GM18520 (cell line): ENCODE measurements at regions not wholly inside any gene's neighbourhood (a gene's known extent, or its start where the extent isn't known, plus 50 kb on each side); places are given as distances from the start of the nearest gene placed in this dataset.

Experiments
- ATAC-seq: cut with Tn5 transposase; IDR thresholded peaks from one replicate; pipeline ENCODE4 v1.9.1; 2021; ENCODE audit not compliant: unreplicated experiment

DNA sequence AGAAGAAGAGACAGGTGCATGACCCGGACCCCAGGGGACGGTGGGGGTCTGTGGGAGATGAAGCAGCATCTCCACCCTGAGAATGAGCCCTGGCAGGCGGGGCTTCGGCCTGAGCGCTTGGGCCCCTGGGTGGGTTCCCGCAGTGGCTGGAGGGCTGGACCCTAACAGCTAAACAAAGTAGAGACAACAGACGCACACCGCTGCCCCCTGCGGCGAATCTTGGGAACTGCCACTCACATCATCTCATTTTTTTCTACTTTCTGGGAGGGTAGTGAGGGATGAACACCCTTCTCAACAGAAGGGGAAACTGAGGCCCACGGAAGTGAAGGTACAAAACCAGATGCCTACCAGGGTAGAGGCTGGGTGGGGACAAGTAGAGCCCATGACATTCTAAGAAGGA lies 104.7 kb downstream of the RFLNA start:
- no peak for ATAC-seq

DNA sequence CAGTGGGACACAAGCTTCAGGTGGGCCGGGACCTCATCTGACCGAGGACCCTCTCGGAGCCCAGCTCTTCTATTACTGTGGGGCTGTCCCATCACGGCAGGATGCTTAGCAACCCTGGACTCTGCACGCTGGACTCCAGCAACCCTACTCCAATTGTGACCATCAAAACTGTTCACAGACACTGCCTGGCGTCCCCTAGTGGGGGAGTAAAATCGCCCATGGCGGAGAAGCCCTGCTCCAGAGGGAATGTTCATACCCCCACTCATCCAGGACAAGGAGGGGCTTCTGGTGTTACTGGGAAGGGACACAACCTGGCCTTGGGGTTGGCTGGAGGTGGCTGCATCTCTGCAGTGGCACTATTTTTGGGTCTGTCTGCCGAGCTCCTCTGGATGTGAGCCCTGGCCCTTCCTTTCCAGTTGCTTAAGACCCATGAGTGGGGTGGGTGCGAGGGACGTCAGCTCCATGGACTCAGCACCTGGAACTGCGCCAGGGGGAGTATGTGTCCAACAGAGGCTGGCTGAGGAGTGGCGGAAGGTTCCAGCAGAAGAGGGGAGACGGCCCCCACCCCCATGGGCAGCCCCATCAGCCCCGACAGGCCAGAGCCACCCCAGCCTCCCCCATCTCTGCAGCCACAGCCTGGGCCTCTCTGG lies 103.8 kb downstream of the RFLNA start:
- ATAC-seq, result no peak

DNA sequence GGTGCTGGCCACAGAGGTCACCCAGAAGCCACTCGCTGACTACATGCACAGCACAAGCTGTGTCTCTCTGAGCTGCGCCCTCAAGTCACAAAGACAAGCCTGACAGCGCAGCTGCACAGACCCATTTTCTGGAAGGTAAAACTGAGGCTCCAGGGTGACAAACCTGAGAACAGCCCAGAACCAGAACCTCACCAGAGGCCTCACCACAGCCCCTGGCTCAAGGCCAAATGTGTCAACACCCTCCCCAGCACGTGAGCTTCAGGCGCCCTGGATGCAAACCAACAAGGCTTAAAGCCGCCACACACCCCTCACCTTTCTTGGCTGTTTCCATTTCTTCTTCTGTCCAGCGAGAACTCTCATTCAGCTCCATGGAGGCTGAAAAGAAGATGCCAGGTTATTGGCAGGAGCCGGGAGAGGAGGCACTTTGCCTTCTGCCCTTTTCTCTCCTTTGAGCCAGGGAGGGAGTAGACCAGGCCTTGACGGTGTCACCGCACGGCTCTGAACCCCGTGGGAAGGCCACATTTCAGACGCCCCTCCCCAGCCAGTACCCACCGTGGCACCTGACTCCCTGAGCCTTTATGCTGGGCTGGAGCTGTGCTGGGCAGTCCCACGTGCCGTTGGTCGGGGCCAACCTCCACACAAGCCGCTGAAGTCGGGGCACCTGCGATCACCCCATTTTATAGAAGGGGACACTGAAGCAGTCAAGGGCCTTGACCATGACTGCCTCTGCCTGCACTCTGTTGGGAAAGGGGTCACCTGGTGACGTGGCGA lies 103.1 kb downstream of the RFLNA start:
- ATAC-seq, result no peak

DNA sequence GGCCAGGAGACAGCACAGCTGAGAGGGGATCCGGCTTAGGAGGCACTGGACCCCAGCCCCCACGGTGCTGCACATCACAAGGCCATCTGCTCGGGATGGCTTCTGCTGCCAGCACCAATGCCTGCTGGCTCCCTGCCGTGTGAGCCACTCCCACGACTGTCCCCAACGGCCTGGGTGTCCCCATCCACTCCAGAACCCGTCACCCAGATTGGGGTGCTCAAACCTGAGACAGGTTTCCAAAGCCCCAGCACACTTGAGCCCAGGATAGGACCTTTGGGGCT lies 102.4 kb downstream of the RFLNA start:
- no peak for ATAC-seq

DNA sequence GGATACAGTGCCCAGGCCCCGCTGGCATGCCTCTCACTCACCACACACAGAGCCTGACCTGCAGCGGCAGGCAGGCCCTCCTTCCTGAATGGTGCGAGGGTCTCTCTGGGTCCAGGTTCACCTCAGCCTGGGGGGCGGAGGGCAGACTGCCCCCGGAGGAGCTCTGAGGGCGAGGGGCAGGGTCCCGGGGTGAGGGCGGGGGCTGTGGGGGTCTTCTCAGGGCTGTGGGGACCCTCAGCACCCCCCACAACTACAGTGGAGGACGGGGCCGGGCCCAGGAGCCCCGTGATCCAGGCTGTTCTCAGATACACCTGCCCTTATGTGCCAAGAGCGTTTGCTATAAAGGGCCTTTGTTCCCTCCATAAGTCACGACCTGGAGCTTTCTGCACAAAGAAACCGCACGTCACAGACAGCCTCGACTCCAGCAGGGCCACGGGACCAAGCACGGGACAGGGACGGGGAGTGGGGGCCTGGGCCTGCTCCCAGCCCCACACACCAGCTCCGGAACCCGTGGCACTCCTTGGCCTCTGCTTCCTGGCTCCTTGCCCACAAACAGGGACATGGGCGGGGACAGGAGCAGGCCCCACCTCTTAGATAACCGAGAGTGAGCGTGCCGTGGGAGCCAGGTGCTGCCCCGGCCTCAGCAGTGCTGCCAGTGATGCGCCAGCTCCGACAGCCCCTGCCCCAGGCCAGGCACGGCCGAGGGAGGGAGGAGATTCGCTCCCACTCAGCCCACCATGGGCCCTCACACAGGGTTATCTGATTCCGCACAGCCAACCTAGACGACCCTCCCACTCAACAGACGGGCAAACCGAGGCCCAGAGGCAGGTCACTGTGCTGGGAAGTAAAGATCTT lies 101.9 kb downstream of the RFLNA start:
- ATAC-seq, result no peak

DNA sequence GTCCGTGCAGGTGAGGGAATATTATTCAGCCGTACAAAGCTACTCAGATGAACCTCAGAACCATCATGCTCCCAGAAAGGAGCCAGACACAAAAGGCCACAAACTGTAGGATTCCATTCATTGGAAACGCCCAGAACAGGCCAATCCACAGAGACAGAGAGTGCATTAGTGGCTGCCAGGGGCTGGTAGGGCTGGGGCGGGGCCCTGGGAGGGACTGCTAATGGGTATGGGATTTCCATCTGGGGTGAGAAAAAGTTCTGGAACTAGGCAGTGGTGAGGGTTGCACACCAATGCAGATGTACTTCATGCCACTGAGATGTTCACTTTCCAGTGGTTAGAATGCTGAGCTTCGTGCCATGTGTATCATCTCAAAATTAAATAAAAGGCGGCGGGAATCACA lies 101.1 kb downstream of the RFLNA start:
- no peak for ATAC-seq

DNA sequence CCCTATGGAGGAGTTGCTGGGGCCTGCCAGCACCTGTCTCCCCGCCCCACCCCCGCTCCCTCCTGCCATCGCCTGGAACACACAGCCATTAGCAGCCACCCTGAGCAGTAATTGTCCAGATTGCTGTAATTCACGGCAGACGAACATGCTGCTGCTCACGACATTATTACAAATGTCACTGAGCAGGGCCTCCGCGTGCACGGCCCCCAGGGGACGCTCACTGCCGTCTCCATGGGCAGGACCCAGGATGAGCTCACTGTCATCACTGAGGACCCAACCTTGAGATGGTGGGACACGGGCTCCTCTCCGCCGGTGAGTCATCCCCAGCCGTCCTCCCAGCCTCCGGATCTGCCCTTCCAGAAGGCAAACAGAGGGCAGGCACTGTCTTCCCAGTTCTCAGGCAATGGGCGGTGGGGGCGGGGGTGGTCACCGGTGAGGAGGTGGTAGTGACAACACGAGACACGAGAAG lies 100.4 kb downstream of the RFLNA start:
- ATAC-seq, result no peak

DNA sequence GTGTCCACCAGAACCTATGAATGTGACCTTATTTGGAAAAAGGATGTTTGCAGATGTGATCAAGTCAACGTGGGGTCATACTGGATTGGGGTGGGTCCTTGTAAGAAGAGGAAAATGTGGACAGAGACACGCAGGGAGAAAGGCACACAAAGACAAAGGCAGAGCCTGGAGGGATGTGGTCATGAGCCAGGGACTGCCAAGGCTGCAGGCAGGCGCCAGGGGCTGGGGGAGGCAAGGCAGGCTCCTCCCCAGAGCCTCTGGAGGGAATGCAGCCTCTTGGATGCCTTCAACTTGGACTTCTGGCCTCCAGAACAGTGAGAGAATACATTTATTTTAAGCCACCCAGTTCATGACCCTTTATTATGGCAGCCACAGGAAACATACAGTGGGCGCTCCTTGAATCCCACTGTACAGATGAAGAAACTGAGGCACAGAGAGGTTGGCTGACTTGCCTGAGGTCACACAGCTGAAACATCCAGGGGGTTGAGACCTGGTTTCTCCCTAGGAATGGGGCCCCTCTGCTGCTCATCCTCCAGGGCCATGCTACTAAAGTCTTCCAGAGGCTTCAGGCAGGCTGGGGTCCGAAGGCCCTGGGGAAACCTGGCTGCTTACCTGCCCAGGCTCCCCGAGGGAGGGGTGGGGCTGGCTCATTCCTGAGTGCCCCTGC lies 99.7 kb downstream of the RFLNA start:
- no peak for ATAC-seq

DNA sequence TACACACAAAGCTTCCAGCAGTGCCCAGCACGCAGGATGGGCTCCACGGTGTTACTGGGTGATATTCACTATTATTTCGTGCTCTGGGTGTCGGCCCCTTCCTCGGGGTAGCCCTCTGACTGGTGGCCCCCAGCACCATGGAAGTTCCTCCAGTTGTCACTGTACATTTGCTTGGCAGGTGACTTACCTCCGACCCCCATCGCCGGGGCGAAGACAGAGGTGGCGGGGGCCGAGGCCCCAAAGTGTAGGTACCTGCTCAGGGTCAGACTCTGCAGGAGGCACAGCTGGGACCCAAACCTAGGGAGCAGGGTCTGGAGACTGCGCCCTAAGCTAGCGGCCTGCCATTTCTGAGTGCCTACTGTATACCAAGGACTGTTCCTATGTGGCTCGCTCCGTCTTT lies 98.9 kb downstream of the RFLNA start:
- no peak for ATAC-seq

DNA sequence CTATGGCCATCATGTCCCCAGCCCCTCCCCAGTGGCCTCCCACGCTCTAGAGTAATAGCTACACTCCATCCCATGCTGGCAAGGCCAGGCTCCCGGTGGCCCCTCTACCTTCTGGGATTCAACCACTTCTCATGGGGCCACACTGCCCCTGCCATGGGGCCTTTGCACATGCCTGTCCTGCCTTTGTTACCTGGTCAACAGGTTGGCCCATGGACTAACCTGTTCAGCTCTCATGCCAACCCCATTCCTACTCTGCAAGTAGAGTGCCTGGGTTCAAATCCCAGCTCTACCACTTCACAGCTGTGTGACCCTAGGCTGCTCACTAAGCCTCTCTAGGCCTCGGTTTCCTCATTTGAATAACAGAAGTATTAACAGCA lies 98.5 kb downstream of the RFLNA start:
- no peak for ATAC-seq

DNA sequence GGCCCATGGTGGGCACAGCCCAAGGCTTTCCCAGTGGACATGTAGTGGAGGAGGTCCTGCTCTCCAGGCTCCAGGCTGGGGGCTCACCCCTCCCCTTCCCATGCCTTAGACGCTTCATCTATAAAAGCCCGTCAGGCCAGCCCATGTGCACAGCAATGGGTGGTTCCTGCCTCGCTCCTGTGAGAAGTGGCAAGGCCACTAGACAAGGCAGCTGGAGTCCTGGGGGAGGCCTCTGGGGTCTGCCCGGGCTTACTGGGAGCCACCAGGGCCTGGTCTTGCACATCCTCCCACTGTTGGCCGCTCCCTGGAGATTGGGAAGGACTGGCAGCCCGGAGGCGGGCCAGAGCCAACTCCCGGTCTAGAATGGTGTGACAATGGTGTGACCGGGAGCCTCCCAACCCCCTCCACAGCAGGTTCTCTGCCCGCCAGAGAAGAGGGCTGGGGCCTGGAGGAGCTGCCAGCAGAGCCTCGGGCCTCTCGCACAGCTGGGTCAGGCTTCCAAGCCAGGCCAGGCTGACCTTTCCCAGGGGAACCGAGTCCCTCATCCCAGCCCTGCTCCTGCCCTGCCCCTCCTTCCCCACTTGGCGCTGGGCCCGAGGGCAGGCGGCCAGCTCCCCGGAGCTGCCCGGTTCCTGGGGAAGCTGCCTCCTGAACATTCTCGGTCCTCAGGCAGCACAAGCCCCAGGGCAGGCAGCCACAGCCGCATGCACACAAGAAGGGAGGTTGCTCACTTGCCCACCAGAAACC lies 97.9 kb downstream of the RFLNA start:
- no peak for ATAC-seq

DNA sequence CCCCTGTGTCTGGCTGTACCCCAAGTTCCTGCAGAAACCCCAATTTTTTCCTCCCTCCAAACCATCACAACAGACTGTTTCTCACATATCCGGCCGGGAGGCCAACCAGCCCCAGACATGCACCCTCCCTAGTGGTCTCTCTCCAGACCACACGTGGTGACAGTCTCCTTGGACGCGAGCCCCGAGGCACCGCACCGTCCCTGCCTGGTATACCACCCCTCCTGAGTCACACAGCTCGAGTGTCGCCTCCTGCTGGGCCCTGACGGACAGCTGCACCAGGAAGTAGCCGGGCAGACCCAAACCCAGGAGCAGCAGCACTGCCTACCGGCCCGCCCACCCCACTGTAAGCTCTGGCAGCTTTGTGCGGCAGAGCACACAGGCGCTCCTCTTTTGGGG lies 97.4 kb downstream of the RFLNA start:
- no peak for ATAC-seq

DNA sequence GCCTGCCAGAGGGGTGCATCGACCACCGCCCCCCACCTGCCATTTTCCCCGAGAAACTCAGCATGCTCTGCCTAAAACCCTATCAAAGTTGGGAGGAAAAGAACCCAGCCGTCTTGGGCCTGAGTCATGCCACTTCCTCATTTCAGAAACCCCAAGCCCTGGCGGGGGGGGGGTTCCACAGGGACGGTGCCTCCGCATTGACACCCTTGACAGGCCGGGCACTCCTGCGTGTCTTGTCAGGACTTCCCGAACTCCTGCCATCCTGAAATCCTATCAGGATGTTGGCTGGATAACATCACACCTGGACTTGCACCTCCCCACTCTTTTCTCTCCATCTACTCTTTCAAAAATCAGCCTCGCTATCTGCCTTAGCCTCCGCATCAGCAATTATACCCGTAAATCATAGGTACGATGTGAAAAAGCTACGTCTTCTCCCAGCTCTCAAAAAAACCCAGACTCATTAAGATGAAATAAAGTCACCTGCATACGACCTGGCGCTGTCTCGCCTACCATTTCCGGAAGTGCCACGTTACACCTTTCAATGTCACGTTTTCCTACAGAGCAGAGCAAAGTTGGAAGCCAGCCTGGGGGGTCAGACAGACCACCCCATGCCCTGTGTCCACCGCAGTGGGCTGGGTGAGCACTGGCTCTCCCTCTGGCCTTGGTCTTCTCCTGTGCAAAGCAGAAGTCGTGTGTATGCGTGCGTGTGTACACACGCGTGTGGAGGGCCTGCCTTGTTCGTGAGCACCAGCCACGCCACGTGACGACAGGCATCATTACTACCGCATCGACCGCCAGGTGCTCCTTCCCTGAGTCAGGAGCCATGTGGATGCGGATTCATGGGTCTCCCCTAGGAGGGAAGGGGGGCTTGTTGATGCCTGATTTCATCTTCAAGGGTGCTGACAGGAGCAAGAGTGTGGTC lies 96.7 kb downstream of the RFLNA start:
- no peak for ATAC-seq

DNA sequence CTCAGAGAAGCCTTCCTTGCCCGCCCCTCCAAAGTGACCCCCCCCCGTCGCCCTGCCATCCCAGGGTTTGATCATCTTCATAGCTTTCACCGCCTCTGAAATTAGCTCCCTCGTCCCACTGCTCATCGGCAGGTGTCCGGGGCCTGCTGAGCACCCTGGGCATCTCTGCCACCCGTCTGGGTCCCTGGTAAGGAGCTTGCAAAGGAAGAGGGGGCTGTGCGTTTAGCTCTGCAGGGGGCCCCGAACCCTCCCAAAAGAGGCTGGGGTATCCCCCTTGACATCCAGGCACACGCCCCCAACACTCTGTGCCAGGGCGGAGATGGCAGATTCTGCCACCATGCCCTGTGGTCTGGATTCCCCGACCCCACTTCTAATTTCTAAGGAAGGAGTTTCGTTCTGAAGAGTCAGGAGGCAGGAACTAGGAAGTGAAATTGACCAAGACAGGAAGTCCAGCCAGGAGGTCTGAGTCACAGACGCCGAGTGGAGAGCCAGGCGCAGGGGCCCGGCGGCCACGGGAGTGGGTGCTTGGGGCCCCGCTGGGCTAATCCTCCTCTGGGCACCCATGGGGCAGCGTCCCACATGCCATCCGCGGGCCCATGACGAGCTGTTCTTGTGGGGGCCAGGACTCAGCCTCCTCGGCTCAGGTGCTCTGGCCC lies 95.7 kb downstream of the RFLNA start:
- ATAC-seq, result no peak

DNA sequence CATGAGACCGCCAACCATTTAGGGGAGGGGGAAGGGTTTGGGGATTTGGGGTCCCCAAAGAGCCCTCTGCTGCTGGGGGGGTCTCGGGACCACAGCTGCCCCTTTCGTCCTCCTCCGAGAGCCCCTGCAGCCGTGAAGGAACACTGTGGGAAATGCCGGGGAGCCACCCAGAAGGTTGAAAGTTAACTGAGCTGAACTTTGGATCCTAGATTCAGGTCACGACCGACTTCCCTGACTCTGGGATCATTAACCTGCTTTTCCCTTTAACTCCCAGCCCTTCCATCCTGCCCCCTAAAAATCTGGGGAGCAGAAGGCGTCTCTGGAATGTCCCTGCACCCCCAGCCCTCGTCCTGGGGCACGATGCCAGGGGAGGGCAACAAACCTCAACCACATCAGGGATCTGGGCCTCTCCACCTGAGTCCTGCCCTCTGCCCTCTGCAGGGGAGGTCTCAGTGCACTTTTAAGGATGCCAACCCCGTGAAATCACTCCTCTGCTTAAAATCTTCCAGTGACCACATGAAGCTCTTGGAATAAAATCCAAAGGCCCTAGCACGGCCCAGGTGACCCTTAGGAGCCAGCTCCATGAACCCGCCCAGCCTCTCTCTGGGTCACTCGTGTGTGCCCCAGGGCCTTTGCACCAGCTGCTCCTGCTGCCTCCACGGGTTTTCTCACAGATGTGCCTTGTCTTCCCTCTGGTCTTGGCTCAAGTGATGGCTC lies 95.0 kb downstream of the RFLNA start:
- ATAC-seq, result no peak

DNA sequence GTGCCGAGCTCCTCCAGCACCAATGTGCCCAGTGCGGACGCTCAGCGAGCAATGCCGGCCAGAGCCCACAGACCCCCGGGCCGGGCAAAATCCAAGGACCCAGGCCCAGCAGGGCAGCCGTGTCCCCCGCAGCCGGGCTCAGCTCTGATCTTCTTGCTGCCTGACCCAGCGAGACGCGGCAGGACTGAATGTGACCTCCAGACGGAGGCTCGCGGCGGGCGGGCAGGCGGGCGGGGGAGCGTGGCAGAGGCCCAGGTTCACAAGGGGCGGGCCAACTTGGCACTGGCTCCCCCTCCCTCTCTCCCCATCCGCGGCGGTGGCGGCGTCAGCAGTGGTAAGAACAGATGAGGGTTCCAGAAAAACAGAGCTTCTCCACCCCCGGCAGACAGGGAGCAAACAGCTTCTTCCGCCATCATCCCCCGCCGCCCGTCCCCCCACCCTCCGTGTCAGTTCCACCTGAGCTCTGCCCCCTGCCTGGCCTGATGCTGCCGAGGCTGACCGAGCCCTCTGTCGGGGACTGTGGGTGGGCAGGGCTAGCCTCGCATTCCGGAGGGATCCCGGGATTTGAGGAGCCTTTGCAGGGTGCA lies 94.3 kb downstream of the RFLNA start:
- no peak for ATAC-seq

DNA sequence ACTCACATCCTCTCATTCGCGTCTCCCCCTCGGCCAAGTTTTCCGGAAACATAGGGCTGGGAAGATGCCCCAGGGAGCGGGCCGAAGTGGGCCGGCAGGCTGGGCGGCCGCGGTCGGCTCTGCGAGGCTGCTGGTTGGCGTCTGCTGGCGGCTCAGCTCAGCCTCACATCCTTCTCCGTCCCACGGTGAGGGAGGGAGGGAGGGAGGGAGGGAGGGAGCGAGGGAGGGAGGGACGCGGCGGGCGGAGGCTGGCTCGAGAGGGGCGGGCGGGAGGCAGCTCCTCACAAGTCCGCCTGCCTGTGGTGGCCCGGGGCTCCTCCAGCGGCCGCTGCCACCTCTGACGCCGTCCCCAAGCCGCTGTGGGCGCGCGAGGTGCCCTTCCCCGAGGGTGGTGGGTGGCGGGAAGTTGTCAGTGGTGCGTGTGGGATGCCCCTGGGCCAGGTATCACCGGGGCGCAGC lies 93.8 kb downstream of the RFLNA start:
- no peak for ATAC-seq

DNA sequence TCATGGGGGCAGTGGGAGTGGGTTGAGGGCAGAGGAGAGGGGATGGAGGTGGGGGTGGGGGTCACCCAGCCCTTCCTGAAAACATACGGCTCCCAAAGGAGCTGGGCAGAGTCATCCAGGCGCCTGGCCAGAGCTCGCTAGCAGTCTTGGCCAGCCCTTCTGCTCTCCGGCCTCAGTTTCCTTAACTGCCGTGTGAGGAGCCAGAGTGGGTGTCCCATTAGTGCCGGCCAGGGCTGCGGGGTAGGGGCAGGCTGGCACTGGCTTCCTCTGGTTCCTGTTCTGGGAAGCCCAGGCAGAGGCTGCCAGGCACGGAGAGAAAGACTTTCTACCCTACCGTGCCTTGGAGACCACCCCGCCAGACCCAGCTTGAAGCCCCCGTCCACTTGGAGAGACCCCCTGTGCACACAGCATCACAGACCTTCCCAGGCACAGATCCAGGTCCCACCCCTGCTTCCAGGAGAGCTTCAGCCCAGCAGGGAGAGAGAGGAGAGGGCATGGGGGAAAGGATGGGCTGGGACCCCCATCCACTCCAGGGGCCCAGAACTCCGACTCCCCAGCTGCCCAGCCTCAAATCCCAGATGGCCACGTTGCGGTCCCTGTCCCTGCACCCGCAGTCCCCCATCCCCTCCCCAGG lies 93.3 kb downstream of the RFLNA start:
- no peak for ATAC-seq
